ENCODE measurements at regions not wholly inside any gene's neighbourhood (a gene's known extent, or its start where the extent isn't known, plus 50 kb on each side); places are given as distances from the start of the nearest gene placed in this dataset.

DNA sequence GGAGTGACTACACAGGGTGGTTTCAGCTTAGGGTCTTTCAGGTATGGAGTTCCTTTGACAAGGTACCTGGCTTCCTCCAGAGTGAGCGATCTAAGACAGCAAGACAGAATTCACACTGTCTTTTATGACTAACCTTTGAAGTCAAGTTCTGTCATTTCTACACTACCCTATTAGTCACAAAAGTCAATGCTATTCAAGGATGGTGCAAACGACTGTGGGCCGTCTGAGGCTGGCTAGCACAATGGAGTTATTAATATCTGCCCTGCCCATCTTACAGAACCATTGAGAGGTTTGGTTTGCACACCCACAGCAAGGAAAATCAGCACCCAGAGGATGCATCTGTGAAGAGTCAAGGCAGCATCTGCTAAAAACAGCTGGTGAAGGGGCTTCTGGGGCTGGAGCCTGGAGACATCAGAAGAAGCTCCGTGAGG, 62.9 kb upstream of the XCR1 start:
- no peak for DNase-seq

GRCh38 chr3:46089237-46090011, 62.1 kb upstream of the XCR1 start:
- no peak for DNase-seq

DNA sequence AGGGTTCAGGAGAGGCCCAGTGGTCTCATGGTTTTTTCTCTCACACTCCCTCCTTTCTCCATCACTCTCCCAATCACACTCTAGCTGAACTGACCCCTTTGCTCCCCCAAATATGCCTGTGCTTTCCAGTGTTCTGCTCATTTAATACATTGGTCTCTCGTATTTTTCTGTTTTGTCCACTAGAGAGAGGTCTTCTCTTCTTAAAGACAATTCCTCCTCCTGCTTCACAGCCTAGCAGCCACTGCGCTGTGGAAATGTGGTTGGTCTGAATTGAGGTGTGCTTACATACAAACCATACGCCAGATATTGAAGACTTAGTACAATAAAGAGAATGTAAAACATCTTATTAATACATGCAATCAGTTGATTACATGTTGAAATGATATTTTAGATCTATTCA, 60.6 kb upstream of the XCR1 start:
- no peak for DNase-seq

DNA sequence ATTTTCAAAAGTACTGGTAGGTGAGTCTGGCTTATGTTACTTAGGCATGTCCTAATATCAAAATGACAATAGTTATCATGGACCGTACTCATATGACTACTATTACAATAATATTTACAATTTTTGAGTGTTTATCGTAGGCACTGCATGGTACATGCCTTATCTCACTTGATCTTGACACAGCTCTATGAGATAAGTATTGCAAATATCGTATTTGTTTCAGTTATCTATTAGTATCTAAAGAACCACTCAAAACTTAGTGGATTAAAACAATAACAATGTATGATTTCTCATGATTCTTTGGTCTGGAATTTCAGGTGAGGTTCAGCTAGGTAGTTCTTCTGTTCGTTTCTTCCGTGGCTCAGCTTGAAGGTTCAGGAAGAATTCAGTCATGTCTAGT, 59.7 kb upstream of the XCR1 start:
- no peak for DNase-seq

DNA sequence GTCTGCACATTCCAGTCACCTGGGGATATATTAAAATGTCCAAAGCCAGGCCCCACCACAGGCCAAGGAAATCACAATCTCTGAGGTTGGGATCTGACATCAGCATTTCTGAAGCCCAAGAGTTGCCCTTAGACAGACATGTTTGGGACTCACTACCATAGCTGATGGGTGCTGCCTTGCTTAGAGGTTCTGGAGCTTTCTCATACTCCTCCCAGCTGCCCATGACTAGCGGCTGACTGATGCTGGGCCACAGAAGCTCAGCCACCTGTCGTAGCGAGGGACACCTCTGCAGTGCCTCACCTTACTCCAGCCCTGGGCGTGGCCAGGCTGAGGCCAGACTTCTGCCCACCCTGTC, 58.8 kb upstream of the XCR1 start:
- no peak for DNase-seq

DNA sequence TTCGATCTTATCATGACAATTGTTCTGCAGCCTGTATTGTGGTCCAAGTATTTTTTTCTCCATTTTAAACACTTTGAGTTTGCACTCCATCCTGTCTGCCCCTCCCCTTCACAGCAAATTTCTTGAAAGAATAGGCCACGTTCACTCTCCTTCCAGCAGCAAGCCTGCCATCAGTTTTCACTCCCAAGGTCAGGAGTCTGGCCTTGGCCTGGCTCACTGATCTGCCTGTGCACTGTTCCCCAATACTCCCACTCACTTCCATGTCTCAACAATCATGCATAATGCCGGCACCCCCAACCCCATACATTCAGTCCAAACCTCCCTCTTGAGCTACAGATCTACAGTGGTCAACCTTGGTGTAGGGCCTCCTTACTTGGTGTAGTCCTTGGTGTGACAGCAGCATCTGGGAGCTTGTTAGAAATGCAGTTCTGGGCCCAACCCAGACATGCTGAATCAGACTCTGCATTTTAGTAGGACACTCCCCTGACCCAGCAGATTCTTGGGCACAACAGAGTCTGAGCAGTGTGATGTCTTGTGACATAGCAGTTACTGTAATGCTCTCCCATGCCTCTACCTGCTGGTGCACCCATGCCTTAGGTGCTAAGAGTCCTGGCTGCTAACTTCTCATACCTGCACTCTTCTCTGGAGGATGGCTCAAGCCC, 58.3 kb upstream of the XCR1 start:
- no peak for DNase-seq

DNA sequence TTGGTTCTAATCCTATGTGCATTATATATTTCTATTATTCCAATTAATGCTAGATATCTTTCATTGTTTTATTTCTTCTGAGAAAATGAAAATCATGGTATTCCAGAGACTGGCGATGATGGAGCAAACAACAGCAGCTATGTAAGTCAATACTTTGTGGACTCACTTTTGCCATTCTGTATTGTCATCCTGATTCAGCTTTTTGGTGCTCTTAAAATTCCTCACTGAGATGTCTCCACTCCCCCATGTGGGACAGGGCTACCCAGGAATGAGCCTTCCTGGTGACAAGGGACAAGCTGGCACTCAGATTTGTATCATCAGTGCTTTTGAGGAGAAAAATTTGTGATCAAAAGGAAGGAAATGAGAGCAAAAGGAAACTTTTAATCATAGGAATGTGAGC, 56.7 kb upstream of the XCR1 start:
- DNase-seq, result no peak

- no peak for DNase-seq
Measured at GRCh38 chr3:46082849-46083248, 55.6 kb upstream of the XCR1 start.

- DNase-seq, result no peak
Measured at GRCh38 chr3:46082021-46082420, 54.7 kb upstream of the XCR1 start.

- peak in 1 of 2 donors; percentile 39 for DNase-seq
Measured at GRCh38 chr3:46080969-46081345, 53.7 kb upstream of the XCR1 start.

- peak; percentile 65 to 72 for DNase-seq
Measured at GRCh38 chr3:46080124-46080968, 53.1 kb upstream of the XCR1 start.

DNA sequence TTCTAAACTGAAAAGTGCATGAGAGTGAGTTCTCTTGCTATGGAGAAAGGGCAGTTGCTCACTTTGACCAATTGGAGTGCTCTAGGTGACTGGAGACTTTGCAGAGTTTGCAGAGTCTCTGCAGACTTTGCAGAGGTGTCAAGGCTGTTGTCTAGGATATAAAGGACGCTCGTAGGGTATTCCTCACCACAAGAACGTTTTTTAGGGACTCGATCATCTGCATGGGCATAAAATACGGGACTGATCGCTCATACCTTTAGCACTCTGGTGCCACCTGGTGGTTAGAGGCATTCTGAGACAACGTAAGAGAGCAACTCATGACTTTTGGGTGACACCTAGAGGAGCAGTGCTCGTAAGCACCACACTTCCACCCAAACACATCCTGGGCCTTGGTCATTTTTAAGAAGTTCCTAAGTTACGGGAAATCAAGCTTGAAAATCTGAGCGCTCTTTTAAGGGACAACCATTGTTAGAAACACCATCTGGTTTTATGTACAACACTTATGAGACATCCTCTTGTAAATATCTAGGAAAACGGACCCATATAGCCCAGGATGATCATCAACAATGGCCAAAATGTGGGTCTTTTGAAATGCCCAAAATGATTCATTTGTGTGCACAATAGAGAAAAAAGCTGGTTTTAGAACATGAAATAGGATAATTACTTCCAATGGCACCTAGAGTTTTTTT, 51.6 kb upstream of the XCR1 start:
- peak; percentile 84 to 89 for DNase-seq
